Fibroblast of peridontal ligament (primary cell): ENCODE measurements at regions not wholly inside any gene's neighbourhood (a gene's known extent, or its start where the extent isn't known, plus 50 kb on each side); places are given as distances from the start of the nearest gene placed in this dataset.

Source experiments
- DNase-seq: peaks from one replicate; pipeline ENCODE4 v3.0.0-alpha.2; 2010; ENCODE audit errors: extremely low read depth

- DNase-seq, result no peak
These were observed 750.2 kb upstream of the HS3ST1 start for GRCh38 chr4:12178614-12179610.

- DNase-seq, result no peak
These were observed 748.7 kb upstream of the HS3ST1 start for GRCh38 chr4:12177416-12177815.

GRCh38 chr4:12173496-12173895, 744.8 kb upstream of the HS3ST1 start:
- no peak for DNase-seq

GRCh38 chr4:12172198-12172973, 743.7 kb upstream of the HS3ST1 start:
- DNase-seq, result no peak

- no peak for DNase-seq
These were observed 741.6 kb upstream of the HS3ST1 start for GRCh38 chr4:12170308-12170707.

- no peak for DNase-seq
These were observed 736.9 kb upstream of the HS3ST1 start for GRCh38 chr4:12165616-12166015.

- DNase-seq, result no peak
These were observed 717.6 kb upstream of the HS3ST1 start for GRCh38 chr4:12146339-12146738.

GRCh38 chr4:12145768-12146167, 717.1 kb upstream of the HS3ST1 start:
- DNase-seq, result no peak

GRCh38 chr4:12145106-12145505, 716.4 kb upstream of the HS3ST1 start:
- DNase-seq, result no peak

GRCh38 chr4:12144051-12144450, 715.4 kb upstream of the HS3ST1 start:
- no peak for DNase-seq

- no peak for DNase-seq
These were observed 712.2 kb upstream of the HS3ST1 start for GRCh38 chr4:12140864-12141263.

GRCh38 chr4:12139296-12139695, 710.6 kb upstream of the HS3ST1 start:
- no peak for DNase-seq

- DNase-seq, result no peak
These were observed 709.8 kb upstream of the HS3ST1 start for GRCh38 chr4:12138488-12138887.

GRCh38 chr4:12137575-12137974, 708.9 kb upstream of the HS3ST1 start:
- DNase-seq, result no peak

GRCh38 chr4:12126474-12126873, 697.8 kb upstream of the HS3ST1 start:
- DNase-seq, result no peak

- DNase-seq, result no peak
These were observed 695.4 kb upstream of the HS3ST1 start for GRCh38 chr4:12124138-12124537.

GRCh38 chr4:12123707-12124106, 695.0 kb upstream of the HS3ST1 start:
- no peak for DNase-seq

GRCh38 chr4:12122316-12122715, 693.6 kb upstream of the HS3ST1 start:
- DNase-seq, result no peak

GRCh38 chr4:12120968-12121367, 692.3 kb upstream of the HS3ST1 start:
- DNase-seq, result no peak

- DNase-seq, result peak; percentile 5
These were observed 690.0 kb upstream of the HS3ST1 start for GRCh38 chr4:12118651-12119213.

GRCh38 chr4:12116009-12116552, 687.4 kb upstream of the HS3ST1 start:
- DNase-seq, result no peak

GRCh38 chr4:12110627-12111026, 681.9 kb upstream of the HS3ST1 start:
- DNase-seq, result no peak
